ENCODE measurements at regions not wholly inside any gene's neighbourhood (a gene's known extent, or its start where the extent isn't known, plus 50 kb on each side); places are given as distances from the start of the nearest gene placed in this dataset.

GRCh38 chr4:20580907-20581306, 119.4 kb upstream of the PACRGL start:
- Mint-ChIP-seq H3K27me3 (ENCODE audit: low read depth) (no peaks in the 10 kb centered on the region), H3K4me1 (ENCODE audit: low read depth) (no peaks in the 10 kb centered on the region), H3K9me3 (no peaks in the 10 kb centered on the region), H3K27ac (no peak overlapping the region), H3K36me3 (ENCODE audit: low read depth) (no peaks in the 10 kb centered on the region), H3K4me3 (ENCODE audit: low read depth) (no peak overlapping the region)
- DNase-seq (ENCODE audit: low spot score), result no peak
- intact Hi-C loops (cut with micrococcal nuclease), result no loop called here

GRCh38 chr4:20589436-20589835, 110.8 kb upstream of the PACRGL start:
- Mint-ChIP-seq H3K36me3 (ENCODE audit: low read depth) (no peaks in the 10 kb centered on the region), H3K27ac (no peak overlapping the region), H3K27me3 (ENCODE audit: low read depth) (no peaks in the 10 kb centered on the region), H3K4me1 (ENCODE audit: low read depth) (no peaks in the 10 kb centered on the region), H3K4me3 (ENCODE audit: low read depth) (no peak overlapping the region), H3K9me3 (no peaks in the 10 kb centered on the region)
- DNase-seq (ENCODE audit: low spot score), result no peak
- intact Hi-C loops (cut with micrococcal nuclease), result no loop called here

GRCh38 chr4:20590849-20591248, 109.4 kb upstream of the PACRGL start:
- H3K27ac Mint-ChIP-seq, result no peak overlapping the region
- H3K4me3 Mint-ChIP-seq (ENCODE audit: low read depth), result no peak overlapping the region
- H3K4me1 Mint-ChIP-seq (ENCODE audit: low read depth), result no peaks in the 10 kb centered on the region
- H3K9me3 Mint-ChIP-seq, result no peaks in the 10 kb centered on the region
- no peaks in the 10 kb centered on the region for H3K27me3 Mint-ChIP-seq (ENCODE audit: low read depth)
- intact Hi-C loops (cut with micrococcal nuclease), result no loop called here
- no peak for DNase-seq (ENCODE audit: low spot score)
- no peaks in the 10 kb centered on the region for H3K36me3 Mint-ChIP-seq (ENCODE audit: low read depth)

- no peak for DNase-seq (ENCODE audit: low spot score)
- intact Hi-C loops (cut with micrococcal nuclease), result no loop called here
- H3K27ac Mint-ChIP-seq, result no peak overlapping the region
- no peak overlapping the region for H3K4me3 Mint-ChIP-seq (ENCODE audit: low read depth)
- H3K36me3 Mint-ChIP-seq (ENCODE audit: low read depth), result no peaks in the 10 kb centered on the region
- no peaks in the 10 kb centered on the region for H3K9me3 Mint-ChIP-seq
- H3K27me3 Mint-ChIP-seq (ENCODE audit: low read depth), result no peaks in the 10 kb centered on the region
- no peaks in the 10 kb centered on the region for H3K4me1 Mint-ChIP-seq (ENCODE audit: low read depth)
These were observed 108.7 kb upstream of the PACRGL start for GRCh38 chr4:20591571-20591970.

GRCh38 chr4:20592013-20592412, 108.2 kb upstream of the PACRGL start:
- Mint-ChIP-seq H3K4me1 (ENCODE audit: low read depth) (no peaks in the 10 kb centered on the region), H3K27me3 (ENCODE audit: low read depth) (no peaks in the 10 kb centered on the region), H3K27ac (no peak overlapping the region), H3K9me3 (no peaks in the 10 kb centered on the region), H3K36me3 (ENCODE audit: low read depth) (no peaks in the 10 kb centered on the region), H3K4me3 (ENCODE audit: low read depth) (no peak overlapping the region)
- no peak for DNase-seq (ENCODE audit: low spot score)
- intact Hi-C loops (cut with micrococcal nuclease), result no loop called here

GRCh38 chr4:20592663-20593062, 107.6 kb upstream of the PACRGL start:
- no peak for DNase-seq (ENCODE audit: low spot score)
- no peaks in the 10 kb centered on the region for H3K4me1 Mint-ChIP-seq (ENCODE audit: low read depth)
- no peak overlapping the region for H3K27ac Mint-ChIP-seq
- no peaks in the 10 kb centered on the region for H3K27me3 Mint-ChIP-seq (ENCODE audit: low read depth)
- H3K36me3 Mint-ChIP-seq (ENCODE audit: low read depth), result no peaks in the 10 kb centered on the region
- no peak overlapping the region for H3K4me3 Mint-ChIP-seq (ENCODE audit: low read depth)
- intact Hi-C loops (cut with micrococcal nuclease), result no loop called here
- H3K9me3 Mint-ChIP-seq, result no peaks in the 10 kb centered on the region

GRCh38 chr4:20598626-20599025, 101.6 kb upstream of the PACRGL start:
- Mint-ChIP-seq H3K9me3 (no peaks in the 10 kb centered on the region), H3K4me3 (ENCODE audit: low read depth) (no peak overlapping the region), H3K27me3 (ENCODE audit: low read depth) (no peaks in the 10 kb centered on the region), H3K4me1 (ENCODE audit: low read depth) (no peaks in the 10 kb centered on the region), H3K36me3 (ENCODE audit: low read depth) (no peaks in the 10 kb centered on the region), H3K27ac (no peak overlapping the region)
- intact Hi-C loops (cut with micrococcal nuclease), result no loop called here
- DNase-seq (ENCODE audit: low spot score), result no peak

GRCh38 chr4:20603671-20604313, 96.5 kb upstream of the PACRGL start:
- DNase-seq (ENCODE audit: low spot score), result no peak
- H3K4me1 Mint-ChIP-seq (ENCODE audit: low read depth), result no peaks in the 10 kb centered on the region
- intact Hi-C loops (cut with micrococcal nuclease), result no loop called here
- no peaks in the 10 kb centered on the region for H3K27me3 Mint-ChIP-seq (ENCODE audit: low read depth)
- no peaks in the 10 kb centered on the region for H3K9me3 Mint-ChIP-seq
- no peak overlapping the region for H3K4me3 Mint-ChIP-seq (ENCODE audit: low read depth)
- H3K36me3 Mint-ChIP-seq (ENCODE audit: low read depth), result no peaks in the 10 kb centered on the region
- no peak overlapping the region for H3K27ac Mint-ChIP-seq

GRCh38 chr4:20612313-20612712, 87.9 kb upstream of the PACRGL start:
- Mint-ChIP-seq H3K27me3 (ENCODE audit: low read depth) (no peaks in the 10 kb centered on the region), H3K36me3 (ENCODE audit: low read depth) (no peaks in the 10 kb centered on the region), H3K4me3 (ENCODE audit: low read depth) (no peak overlapping the region), H3K9me3 (no peaks in the 10 kb centered on the region), H3K4me1 (ENCODE audit: low read depth) (no peaks in the 10 kb centered on the region), H3K27ac (no peak overlapping the region)
- intact Hi-C loops (cut with micrococcal nuclease), result no loop called here
- no peak for DNase-seq (ENCODE audit: low spot score)

GRCh38 chr4:20614816-20615215, 85.4 kb upstream of the PACRGL start:
- no peak for DNase-seq (ENCODE audit: low spot score)
- H3K9me3 Mint-ChIP-seq, result no peaks in the 10 kb centered on the region
- H3K4me1 Mint-ChIP-seq (ENCODE audit: low read depth), result no peaks in the 10 kb centered on the region
- intact Hi-C loops (cut with micrococcal nuclease), result no loop called here
- no peaks in the 10 kb centered on the region for H3K27me3 Mint-ChIP-seq (ENCODE audit: low read depth)
- no peak overlapping the region for H3K27ac Mint-ChIP-seq
- no peak overlapping the region for H3K4me3 Mint-ChIP-seq (ENCODE audit: low read depth)
- H3K36me3 Mint-ChIP-seq (ENCODE audit: low read depth), result no peaks in the 10 kb centered on the region

- Mint-ChIP-seq H3K36me3 (ENCODE audit: low read depth) (no peaks in the 10 kb centered on the region), H3K9me3 (no peaks in the 10 kb centered on the region), H3K27me3 (ENCODE audit: low read depth) (no peaks in the 10 kb centered on the region), H3K4me1 (ENCODE audit: low read depth) (no peaks in the 10 kb centered on the region), H3K4me3 (ENCODE audit: low read depth) (no peak overlapping the region), H3K27ac (no peak overlapping the region)
- intact Hi-C loops (cut with micrococcal nuclease), result no loop called here
- no peak for DNase-seq (ENCODE audit: low spot score)
These were observed 84.6 kb upstream of the PACRGL start for GRCh38 chr4:20615486-20616260.

- no peak for DNase-seq (ENCODE audit: low spot score)
- intact Hi-C loops (cut with micrococcal nuclease), result no loop called here
- Mint-ChIP-seq H3K36me3 (ENCODE audit: low read depth) (no peaks in the 10 kb centered on the region), H3K4me1 (ENCODE audit: low read depth) (no peaks in the 10 kb centered on the region), H3K4me3 (ENCODE audit: low read depth) (no peak overlapping the region), H3K27ac (no peak overlapping the region), H3K9me3 (no peaks in the 10 kb centered on the region), H3K27me3 (ENCODE audit: low read depth) (no peaks in the 10 kb centered on the region)
These were observed 83.9 kb upstream of the PACRGL start for GRCh38 chr4:20616313-20616712.

GRCh38 chr4:20616848-20617247, 83.4 kb upstream of the PACRGL start:
- Mint-ChIP-seq H3K27me3 (ENCODE audit: low read depth) (no peaks in the 10 kb centered on the region), H3K36me3 (ENCODE audit: low read depth) (no peaks in the 10 kb centered on the region), H3K4me3 (ENCODE audit: low read depth) (no peak overlapping the region), H3K9me3 (no peaks in the 10 kb centered on the region), H3K27ac (no peak overlapping the region), H3K4me1 (ENCODE audit: low read depth) (no peaks in the 10 kb centered on the region)
- no peak for DNase-seq (ENCODE audit: low spot score)
- intact Hi-C loops (cut with micrococcal nuclease), result no loop called here
